SW 1271 (cell line): ENCODE measurements at regions not wholly inside any gene's neighbourhood (a gene's known extent, or its start where the extent isn't known, plus 50 kb on each side); places are given as distances from the start of the nearest gene placed in this dataset.
"Not testable (repeated sequence)": the region's sequence is repeated elsewhere in the genome, so short reads cannot be mapped to it uniquely, and the experiment has no call there.

Experiments
- DNase-seq, 2 experiments: peaks; one replicate each; lab custom pipeline; 2025; lab: John Stamatoyannopoulos, UW

- DNase-seq = no peak
Observed at GRCh38 chr1:198970916-198971315, 332.1 kb downstream of the PTPRC start.

- no peak for DNase-seq
Observed at GRCh38 chr1:198977909-198978308, 339.1 kb downstream of the PTPRC start.

- DNase-seq = no peak
Observed at GRCh38 chr1:198978523-198978922, 339.7 kb downstream of the PTPRC start.

GRCh38 chr1:198986036-198986435 is 347.2 kb downstream of the PTPRC start:
- no peak for DNase-seq

GRCh38 chr1:198986442-198986841 is 347.6 kb downstream of the PTPRC start:
- DNase-seq = no peak

- DNase-seq = no peak
Observed at GRCh38 chr1:199002661-199003060, 363.8 kb downstream of the PTPRC start.

- no peak for DNase-seq
Observed at GRCh38 chr1:199007423-199007822, 368.6 kb downstream of the PTPRC start.

- no peak for DNase-seq
Observed at GRCh38 chr1:199009447-199009846, 370.6 kb downstream of the PTPRC start.

- DNase-seq = no peak
Observed at GRCh38 chr1:199010492-199010891, 371.7 kb downstream of the PTPRC start.

- no peak for DNase-seq
Observed at GRCh38 chr1:199010933-199011332, 372.1 kb downstream of the PTPRC start.

- no peak for DNase-seq
Observed at GRCh38 chr1:199015799-199016198, 377.0 kb downstream of the PTPRC start.

- no peak for DNase-seq
Observed at GRCh38 chr1:199018471-199019135, 379.8 kb downstream of the PTPRC start.

GRCh38 chr1:199020051-199020450 is 381.2 kb downstream of the PTPRC start:
- no peak for DNase-seq

- no peak for DNase-seq
Observed at GRCh38 chr1:199020904-199021303, 382.1 kb downstream of the PTPRC start.

- DNase-seq = no peak
Observed at GRCh38 chr1:199029401-199029800, 390.6 kb downstream of the PTPRC start.

- DNase-seq = no peak
Observed at GRCh38 chr1:199029855-199030254, 391.0 kb downstream of the PTPRC start.

GRCh38 chr1:199030541-199030940 is 391.7 kb downstream of the PTPRC start:
- not testable (repeated sequence) for DNase-seq

GRCh38 chr1:199031170-199031569 is 392.3 kb downstream of the PTPRC start:
- not testable (repeated sequence) for DNase-seq

- DNase-seq = not testable (repeated sequence)
Observed at GRCh38 chr1:199032479-199032878, 393.6 kb downstream of the PTPRC start.

GRCh38 chr1:199033661-199034060 is 394.8 kb downstream of the PTPRC start:
- no peak for DNase-seq

GRCh38 chr1:199038156-199038555 is 399.3 kb downstream of the PTPRC start:
- no peak for DNase-seq

GRCh38 chr1:199040076-199040905 is 401.5 kb downstream of the PTPRC start:
- DNase-seq = no peak

- no peak for DNase-seq
Observed at GRCh38 chr1:199041173-199041914, 402.5 kb downstream of the PTPRC start.
